Natural killer cell treated with Interleukin-12 subunit alpha and Interleukin-12 subunit beta and Interleukin-15 and Interleukin-18, amount 100 ng/mL, for 72 hours (primary cell): ENCODE measurements at regions not wholly inside any gene's neighbourhood (a gene's known extent, or its start where the extent isn't known, plus 50 kb on each side); places are given as distances from the start of the nearest gene placed in this dataset.

Source experiments
- ATAC-seq, 2 donors: fragments of 150-1000 bp; cut with Tn5 transposase in 1 of 2; sonication (Bioruptor Pico), chemical (Tn5 transposase) in 1 of 2; 2 replicates each; pipeline ENCODE4 v1.10.0; 2021
- DNase-seq: peaks from one replicate; pipeline ENCODE4 v3.0.0; 2022; ENCODE audit warnings: low spot score
- H3K27ac Mint-ChIP-seq, 2 donors: 1 replicate in 1 of 2; 2 replicates in 1 of 2; pipeline ENCODE4 v1.8.0; 2022; ENCODE audit warnings: mixed read lengths in 2 of 2, mild to moderate bottlenecking in 1 of 2, moderate library complexity in 1 of 2
- H3K27me3 Mint-ChIP-seq, 2 donors: 1 replicate in 1 of 2; 2 replicates in 1 of 2; pipeline ENCODE4 v1.8.0; 2022; ENCODE audit warnings: mixed read lengths in 2 of 2
- H3K36me3 Mint-ChIP-seq: one replicate; pipeline ENCODE4 v1.8.0; 2022; ENCODE audit warnings: mixed read lengths
- H3K4me1 Mint-ChIP-seq, 2 donors: 1 replicate in 1 of 2; 2 replicates in 1 of 2; pipeline ENCODE4 v1.8.0; 2022; ENCODE audit warnings: low read depth in 2 of 2, mixed read lengths in 2 of 2, mild to moderate bottlenecking in 1 of 2
- H3K4me3 Mint-ChIP-seq: one replicate; pipeline ENCODE4 v1.8.0; 2022; ENCODE audit warnings: mixed read lengths
- H3K9me3 Mint-ChIP-seq: 2 replicates; pipeline ENCODE4 v1.8.0; 2022; ENCODE audit warnings: mixed read lengths

- Mint-ChIP-seq H3K4me3 (no peak overlapping the region), H3K27me3 (no peaks in the 10 kb centered on the region)
- DNase-seq, result no peak
These were observed 379.0 kb downstream of the LMX1A start for GRCh38 chr1:164977561-164977960.

GRCh38 chr1:164971921-164972415, 384.5 kb downstream of the LMX1A start:
- Mint-ChIP-seq H3K9me3 (no peaks in the 10 kb centered on the region), H3K27me3 (no peaks in the 10 kb centered on the region), H3K4me3 (no peak overlapping the region), H3K27ac (no peak overlapping the region), H3K4me1 (no peaks in the 10 kb centered on the region), H3K36me3 (no peaks in the 10 kb centered on the region)
- no peak for ATAC-seq
- no peak for DNase-seq

More at GRCh38 chr1:164977561-164977960, 379.0 kb downstream of the LMX1A start:
- ATAC-seq, result no peak
- Mint-ChIP-seq H3K4me1 (no peaks in the 10 kb centered on the region), H3K27ac (no peak overlapping the region), H3K9me3 (no peaks in the 10 kb centered on the region), H3K36me3 (no peaks in the 10 kb centered on the region)

GRCh38 chr1:164971391-164971790, 385.1 kb downstream of the LMX1A start:
- Mint-ChIP-seq H3K36me3 (no peaks in the 10 kb centered on the region), H3K4me3 (no peak overlapping the region), H3K4me1 (no peaks in the 10 kb centered on the region), H3K27ac (no peak overlapping the region), H3K27me3 (no peaks in the 10 kb centered on the region), H3K9me3 (no peaks in the 10 kb centered on the region)
- no peak for DNase-seq
- ATAC-seq, result no peak

GRCh38 chr1:164969253-164969652, 387.3 kb downstream of the LMX1A start:
- Mint-ChIP-seq H3K4me1 (no peaks in the 10 kb centered on the region), H3K4me3 (no peak overlapping the region), H3K36me3 (no peaks in the 10 kb centered on the region), H3K27ac (no peak overlapping the region), H3K9me3 (no peaks in the 10 kb centered on the region), H3K27me3 (no peaks in the 10 kb centered on the region)
- DNase-seq (no peak), ATAC-seq (no peak)

- Mint-ChIP-seq H3K27ac (no peak overlapping the region), H3K9me3 (no peaks in the 10 kb centered on the region), H3K27me3 (no peaks in the 10 kb centered on the region), H3K4me1 (no peaks in the 10 kb centered on the region), H3K4me3 (no peak overlapping the region), H3K36me3 (no peaks in the 10 kb centered on the region)
- ATAC-seq (no peak), DNase-seq (no peak)
These were observed 389.2 kb downstream of the LMX1A start for GRCh38 chr1:164967300-164967699.

GRCh38 chr1:164961715-164962114, 394.8 kb downstream of the LMX1A start:
- Mint-ChIP-seq H3K9me3 (peaks cover 2% of the 10 kb centered on the region), H3K4me1 (no peaks in the 10 kb centered on the region), H3K36me3 (no peaks in the 10 kb centered on the region), H3K4me3 (no peak overlapping the region), H3K27ac (no peak overlapping the region), H3K27me3 (no peaks in the 10 kb centered on the region)
- DNase-seq (no peak), ATAC-seq (no peak)

GRCh38 chr1:164958982-164959768, 397.3 kb downstream of the LMX1A start:
- ATAC-seq (no peak), DNase-seq (no peak)
- H3K4me3 Mint-ChIP-seq, result no peak overlapping the region
- H3K9me3 Mint-ChIP-seq, result peaks cover 2% of the 10 kb centered on the region
- H3K27me3 Mint-ChIP-seq, result no peaks in the 10 kb centered on the region
- no peaks in the 10 kb centered on the region for H3K4me1 Mint-ChIP-seq
- no peak overlapping the region for H3K27ac Mint-ChIP-seq
- H3K36me3 Mint-ChIP-seq, result no peaks in the 10 kb centered on the region

GRCh38 chr1:164953815-164954214, 394.8 kb downstream of the PBX1 start:
- H3K36me3 Mint-ChIP-seq, result peaks cover 6% of the 10 kb centered on the region
- DNase-seq (no peak), ATAC-seq (no peak)
- H3K27ac Mint-ChIP-seq, result no peak overlapping the region
- H3K4me3 Mint-ChIP-seq, result no peak overlapping the region
- H3K9me3 Mint-ChIP-seq, result peaks cover 3% of the 10 kb centered on the region
- no peaks in the 10 kb centered on the region for H3K27me3 Mint-ChIP-seq
- H3K4me1 Mint-ChIP-seq, result no peaks in the 10 kb centered on the region

- Mint-ChIP-seq H3K4me1 (no peaks in the 10 kb centered on the region), H3K4me3 (no peak overlapping the region), H3K9me3 (peaks cover 8% of the 10 kb centered on the region), H3K36me3 (peaks cover 13% of the 10 kb centered on the region), H3K27me3 (no peaks in the 10 kb centered on the region), H3K27ac (no peak overlapping the region)
- no peak for ATAC-seq
- no peak for DNase-seq
These were observed 394.1 kb downstream of the PBX1 start for GRCh38 chr1:164953098-164953497.

GRCh38 chr1:164951508-164951907, 392.5 kb downstream of the PBX1 start:
- Mint-ChIP-seq H3K27me3 (no peaks in the 10 kb centered on the region), H3K4me3 (no peak overlapping the region), H3K27ac (no peak overlapping the region), H3K4me1 (no peaks in the 10 kb centered on the region), H3K9me3 (peaks cover 8% of the 10 kb centered on the region), H3K36me3 (peaks cover 18% of the 10 kb centered on the region)
- ATAC-seq, result no peak
- DNase-seq, result no peak

GRCh38 chr1:164950541-164950986, 391.6 kb downstream of the PBX1 start:
- Mint-ChIP-seq H3K4me1 (no peaks in the 10 kb centered on the region), H3K36me3 (peaks cover 18% of the 10 kb centered on the region), H3K9me3 (peaks cover 8% of the 10 kb centered on the region), H3K27me3 (no peaks in the 10 kb centered on the region), H3K4me3 (no peak overlapping the region), H3K27ac (no peak overlapping the region)
- no peak for DNase-seq
- no peak for ATAC-seq

GRCh38 chr1:164949771-164950471, 390.9 kb downstream of the PBX1 start:
- ATAC-seq, result no peak
- peaks cover 18% of the 10 kb centered on the region for H3K36me3 Mint-ChIP-seq
- DNase-seq, result no peak
- H3K27ac Mint-ChIP-seq, result no peak overlapping the region
- peaks cover 8% of the 10 kb centered on the region for H3K9me3 Mint-ChIP-seq
- H3K4me3 Mint-ChIP-seq, result no peak overlapping the region
- no peaks in the 10 kb centered on the region for H3K27me3 Mint-ChIP-seq
- no peaks in the 10 kb centered on the region for H3K4me1 Mint-ChIP-seq

GRCh38 chr1:164948101-164948500, 389.1 kb downstream of the PBX1 start:
- Mint-ChIP-seq H3K27me3 (no peaks in the 10 kb centered on the region), H3K27ac (no peak overlapping the region), H3K36me3 (peaks cover 19% of the 10 kb centered on the region)

GRCh38 chr1:164937291-164937690, 378.3 kb downstream of the PBX1 start:
- no peak for ATAC-seq
- Mint-ChIP-seq H3K36me3 (no peaks in the 10 kb centered on the region), H3K4me3 (no peak overlapping the region), H3K27ac (no peak overlapping the region), H3K9me3 (peaks cover under 1% of the 10 kb centered on the region), H3K27me3 (peaks cover 0 to 2% of the 10 kb centered on the region in 2 donors), H3K4me1 (no peaks in the 10 kb centered on the region)
- DNase-seq, result no peak

More at GRCh38 chr1:164948101-164948500, 389.1 kb downstream of the PBX1 start:
- ATAC-seq, result no peak
- peaks cover 9% of the 10 kb centered on the region for H3K9me3 Mint-ChIP-seq
- no peak overlapping the region for H3K4me3 Mint-ChIP-seq
- no peaks in the 10 kb centered on the region for H3K4me1 Mint-ChIP-seq
- no peak for DNase-seq
